A673 (cell line): ENCODE measurements at regions not wholly inside any gene's neighbourhood (a gene's known extent, or its start where the extent isn't known, plus 50 kb on each side); places are given as distances from the start of the nearest gene placed in this dataset.

Experiments used
- BruUV-seq: library from RNA; stranded (reverse); fragments of 400-500 nt; replicated peaks from 2 replicates; lab custom pipeline; 2021; lab: Mats Ljungman, UMichigan
- CTCF ChIA-PET: fragments of 300-600 bp; sonication (Branson Sonifier 250); formaldehyde crosslinking; loops from one replicate; lab custom pipeline; 2022; ENCODE audit warnings: antibody characterized with exemption; lab: Charles Lee
- POLR2A ChIA-PET: fragments of 300-600 bp; sonication (Branson Sonifier 250); formaldehyde crosslinking; loops from one replicate; lab custom pipeline; 2022; ENCODE audit warnings: antibody characterized with exemption; ENCODE audit not compliant: low non-redundant PET; lab: Charles Lee
- DNase-seq: peaks from one replicate; pipeline ENCODE4 v3.0.0-alpha.2; 2015; ENCODE audit warnings: low spot score
- H3K27ac ChIP-seq: fragments of 200-600 bp; sonication (generic); 2 replicates; pipeline ENCODE4 v1.5.1; 2016; ENCODE audit warnings: mixed run types, low read depth, mild to moderate bottlenecking, mixed read lengths, antibody characterized with exemption, low read length; ENCODE audit not compliant: poor library complexity, severe bottlenecking
- H3K27me3 ChIP-seq: fragments of 200-600 bp; sonication (generic); replicated peaks from 2 replicates; pipeline ENCODE4 v1.6.1; 2017; ENCODE audit warnings: mixed run types, low read depth, mild to moderate bottlenecking, mixed read lengths, antibody characterized with exemption, low read length; ENCODE audit not compliant: insufficient read depth, poor library complexity
- H3K36me3 ChIP-seq: fragments of 200-600 bp; sonication (generic); 2 replicates; pipeline ENCODE4 v1.6.1; 2016; ENCODE audit warnings: mixed run types, mild to moderate bottlenecking, mixed read lengths, antibody characterized with exemption, low read length; ENCODE audit not compliant: insufficient read depth, poor library complexity, severe bottlenecking
- H3K4me1 ChIP-seq: fragments of 200-600 bp; sonication (generic); 2 replicates; pipeline ENCODE4 v1.6.1; 2017; ENCODE audit warnings: mixed run types, mild to moderate bottlenecking, mixed read lengths, antibody characterized with exemption, low read length; ENCODE audit not compliant: insufficient read depth, poor library complexity, severe bottlenecking
- H3K4me3 ChIP-seq: fragments of 200-600 bp; sonication (generic); 2 replicates; pipeline ENCODE4 v1.5.1; 2016; ENCODE audit warnings: low read depth, mixed run types, mild to moderate bottlenecking, mixed read lengths, low read length; ENCODE audit not compliant: poor library complexity, severe bottlenecking
- H3K9me3 ChIP-seq: fragments of 200-600 bp; sonication (generic); 2 replicates; pipeline ENCODE4 v1.6.1; 2016; ENCODE audit warnings: mixed run types, low read depth, mild to moderate bottlenecking, mixed read lengths, antibody characterized with exemption, low read length; ENCODE audit not compliant: poor library complexity, severe bottlenecking
- CTCF ChIP-seq: fragments of 300-800, 200-600 bp; sonication (generic); conservative IDR thresholded peaks from 2 replicates; pipeline ENCODE4 v1.5.1; 2017; ENCODE audit warnings: low read depth, mild to moderate bottlenecking, antibody characterized with exemption, low read length, moderate library complexity, mixed read lengths
- EZH2 ChIP-seq: fragments of 200-600 bp; sonication (generic); IDR thresholded peaks from 2 replicates; pipeline ENCODE4 v1.6.1; 2017; ENCODE audit warnings: borderline replicate concordance, low read depth, mild to moderate bottlenecking, mixed read lengths, antibody characterized with exemption, low read length; ENCODE audit not compliant: poor library complexity, severe bottlenecking
- intact Hi-C: fragments of 100-400 bp; cut with micrococcal nuclease; formaldehyde crosslinking; loops from one replicate; pipeline ENCODE4 v1.10.0; 2022; ENCODE audit not compliant: unreplicated experiment

DNA sequence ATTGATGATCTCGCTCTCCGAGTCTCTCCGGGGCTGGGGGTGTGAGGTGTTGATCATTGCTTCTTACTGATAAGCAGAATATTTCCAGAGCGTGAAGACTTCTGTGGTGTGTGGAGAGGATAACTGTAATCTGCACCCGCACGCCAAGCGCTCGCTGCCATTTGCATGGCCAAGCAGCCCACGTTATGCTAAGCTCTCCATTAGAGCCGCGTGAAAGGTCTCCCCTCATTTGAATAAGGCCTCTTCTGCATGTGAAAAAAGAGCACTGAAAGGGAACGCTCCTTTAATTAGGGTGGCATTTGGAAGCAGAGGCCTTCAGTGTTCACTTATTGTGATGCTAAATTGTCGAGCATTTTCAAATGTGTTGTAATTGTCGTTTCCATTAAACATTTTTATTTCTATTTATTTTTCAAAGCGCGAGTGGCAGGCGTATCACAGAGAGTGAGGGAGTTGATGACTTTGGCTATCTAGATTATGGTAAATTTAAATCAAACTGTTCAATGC is 163.6 kb upstream of the IRX2 start:
- POLR2A ChIA-PET, result no interaction called here
- intact Hi-C loops, result no loop called here
- CTCF ChIA-PET, result no interaction called here
- DNase-seq, result no peak
- Histone ChIP-seq H3K36me3 (no peaks in the 10 kb centered on the region), H3K4me3 (no peak overlapping the region), H3K27ac (no peak overlapping the region), H3K27me3 (no peaks in the 10 kb centered on the region), H3K4me1 (no peaks in the 10 kb centered on the region), H3K9me3 (peaks cover 48% of the 10 kb centered on the region)
- TF ChIP-seq CTCF (no peak), EZH2 (no peak)
- BruUV-seq, result no TSS peak

DNA sequence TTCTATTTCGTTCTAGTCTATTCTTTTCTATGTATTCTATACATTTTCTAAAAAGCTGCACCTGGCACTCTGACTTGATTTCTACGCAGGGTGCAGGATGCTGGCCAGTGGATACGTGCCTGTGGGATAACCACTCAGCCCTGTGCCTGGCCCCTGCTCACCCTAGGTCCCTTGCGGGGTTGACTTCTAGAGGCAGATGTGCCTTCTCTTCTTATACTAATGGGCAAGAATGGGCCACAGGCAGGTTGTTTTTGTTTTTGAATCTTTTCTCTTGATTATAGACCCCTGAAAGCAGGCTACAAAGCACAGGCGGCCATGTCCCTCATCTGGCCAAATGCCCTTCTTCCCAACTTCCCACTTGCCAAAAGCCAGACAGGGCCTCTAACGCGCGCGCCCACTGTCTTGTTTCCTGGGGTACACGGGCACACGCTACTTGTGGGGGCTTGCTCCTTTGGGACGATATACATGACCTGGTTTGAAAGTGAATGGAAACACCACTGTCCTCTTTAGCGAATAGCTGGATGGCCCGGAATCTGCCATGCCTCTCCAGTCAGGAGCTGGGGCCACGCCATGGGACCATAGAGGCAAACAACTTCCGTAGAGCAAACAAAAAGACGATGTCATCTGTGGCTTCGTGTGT is 162.7 kb upstream of the IRX2 start:
- BruUV-seq, result no TSS peak

GRCh38 chr5:2913281-2913680 is 161.8 kb upstream of the IRX2 start:
- DNase-seq, result no peak
- POLR2A ChIA-PET, result no interaction called here
- intact Hi-C loops, result no loop called here
- no peak overlapping the region for H3K27ac ChIP-seq
- H3K36me3 ChIP-seq, result no peaks in the 10 kb centered on the region
- no TSS peak for BruUV-seq
- H3K4me3 ChIP-seq, result no peak overlapping the region
- H3K9me3 ChIP-seq, result peaks cover 42% of the 10 kb centered on the region
- TF ChIP-seq EZH2 (no peak), CTCF (no peak)
- H3K4me1 ChIP-seq, result no peaks in the 10 kb centered on the region
- CTCF ChIA-PET, result no interaction called here
- no peaks in the 10 kb centered on the region for H3K27me3 ChIP-seq

More for the DNA sequence above, 162.7 kb upstream of the IRX2 start:
- Histone ChIP-seq H3K27ac (no peak overlapping the region), H3K4me3 (no peak overlapping the region), H3K9me3 (peaks cover 41% of the 10 kb centered on the region), H3K36me3 (no peaks in the 10 kb centered on the region), H3K27me3 (no peaks in the 10 kb centered on the region), H3K4me1 (no peaks in the 10 kb centered on the region)
- intact Hi-C loops, result no loop called here
- POLR2A ChIA-PET, result no interaction called here
- TF ChIP-seq EZH2 (no peak), CTCF (no peak)
- CTCF ChIA-PET, result no interaction called here
- no peak for DNase-seq
